HEK293 (cell line): ENCODE measurements at regions not wholly inside any gene's neighbourhood (a gene's known extent, or its start where the extent isn't known, plus 50 kb on each side); places are given as distances from the start of the nearest gene placed in this dataset.

ENCODE experiments used
- CTCF ChIA-PET: fragments of 350-600 bp; formaldehyde crosslinking; extraction: SDS; loops from one replicate; lab custom pipeline; 2021; ENCODE audit warnings: antibody characterized with exemption; lab: Yijun Ruan, JAX
- POLR2A ChIA-PET: fragments of 300-600 bp; formaldehyde crosslinking; extraction: SDS; loops from one replicate; lab custom pipeline; 2020; ENCODE audit warnings: antibody characterized with exemption, inconsistent platforms; lab: Yijun Ruan, JAX
- H3K27ac ChIP-seq: fragments of 200-500 bp; sonication (Bioruptor generic); 2 replicates; pipeline ENCODE4 v1.5.1; 2014; ENCODE audit warnings: low read depth, low read length, control low read depth, inconsistent platforms; ENCODE audit errors: extremely low read depth
- H3K36me3 ChIP-seq, 2 experiments: fragments of 200-500 bp in 1 of 2; sonication (Bioruptor generic) in 1 of 2; 1 replicate in 1 of 2; 2 replicates in 1 of 2; pipeline ENCODE4 v1.5.1; 2014 to 2017; ENCODE audit warnings: inconsistent platforms in 2 of 2, low read length in 2 of 2; ENCODE audit not compliant: control insufficient read depth in 2 of 2, insufficient read depth in 1 of 2
- H3K4me1 ChIP-seq: fragments of 200-500 bp; sonication (Bioruptor generic); 2 replicates; pipeline ENCODE4 v1.5.1; 2014; ENCODE audit warnings: mild to moderate bottlenecking, low read length, inconsistent platforms; ENCODE audit not compliant: control insufficient read depth, insufficient read depth
- H3K4me3 ChIP-seq: 2 replicates; pipeline ENCODE4 v1.5.1; 2011; ENCODE audit warnings: low read depth, mild to moderate bottlenecking, control low read depth, low read length, moderate library complexity
- H3K9me3 ChIP-seq: fragments of 200-500 bp; sonication (Bioruptor generic); 2 replicates; pipeline ENCODE4 v1.5.1; 2014; ENCODE audit warnings: low read depth, low read length, inconsistent platforms; ENCODE audit not compliant: control insufficient read depth, insufficient read depth
- FEZF1 ChIP-seq: fragments of 450-650 bp; formaldehyde crosslinking; IDR thresholded peaks from 2 replicates; pipeline ENCODE4 v1.5.1; 2016; ENCODE audit warnings: missing biosample characterization, missing genetic modification characterization
- GLIS1 ChIP-seq: fragments of 450-650 bp; formaldehyde crosslinking; IDR thresholded peaks from 2 replicates; pipeline ENCODE4 v1.5.1; 2016; ENCODE audit warnings: missing biosample characterization, missing genetic modification characterization
- KLF17 ChIP-seq: fragments of 450-650 bp; formaldehyde crosslinking; IDR thresholded peaks from 2 replicates; pipeline ENCODE4 v1.5.1; 2016; ENCODE audit warnings: missing biosample characterization, missing genetic modification characterization
- SP7 ChIP-seq: fragments of 450-650 bp; formaldehyde crosslinking; IDR thresholded peaks from 2 replicates; pipeline ENCODE4 v1.5.1; 2016; ENCODE audit warnings: missing biosample characterization, missing genetic modification characterization
- WT1 ChIP-seq: fragments of 450-650 bp; formaldehyde crosslinking; IDR thresholded peaks from 2 replicates; pipeline ENCODE4 v1.5.1; 2016; ENCODE audit warnings: missing biosample characterization, missing genetic modification characterization
- ZBTB6 ChIP-seq: fragments of 450-650 bp; formaldehyde crosslinking; IDR thresholded peaks from 2 replicates; pipeline ENCODE4 v1.5.1; 2017; ENCODE audit warnings: missing biosample characterization, missing genetic modification characterization
- ZFP69B ChIP-seq: fragments of 450-650 bp; formaldehyde crosslinking; IDR thresholded peaks from 2 replicates; pipeline ENCODE4 v1.5.1; 2016; ENCODE audit warnings: missing biosample characterization, missing genetic modification characterization
- ZNF175 ChIP-seq: fragments of 450-650 bp; formaldehyde crosslinking; IDR thresholded peaks from 2 replicates; pipeline ENCODE4 v1.5.1; 2016; ENCODE audit warnings: missing biosample characterization, missing genetic modification characterization
- ZNF366 ChIP-seq: fragments of 450-650 bp; formaldehyde crosslinking; conservative IDR thresholded peaks from 2 replicates; pipeline ENCODE4 v1.5.1; 2016; ENCODE audit warnings: missing biosample characterization, missing genetic modification characterization
- ZNF391 ChIP-seq: fragments of 450-650 bp; formaldehyde crosslinking; IDR thresholded peaks from 2 replicates; pipeline ENCODE4 v1.5.1; 2016; ENCODE audit warnings: low read depth, missing biosample characterization, missing genetic modification characterization, borderline replicate concordance
- ZNF404 ChIP-seq: fragments of 450-650 bp; formaldehyde crosslinking; IDR thresholded peaks from 2 replicates; pipeline ENCODE4 v1.5.1; 2017; ENCODE audit warnings: missing biosample characterization, missing genetic modification characterization
- ZNF548 ChIP-seq: fragments of 450-650 bp; formaldehyde crosslinking; IDR thresholded peaks from 2 replicates; pipeline ENCODE4 v1.5.1; 2016; ENCODE audit warnings: missing biosample characterization, missing genetic modification characterization
- ZNF580 ChIP-seq: fragments of 450-650 bp; formaldehyde crosslinking; IDR thresholded peaks from 2 replicates; pipeline ENCODE4 v1.5.1; 2016; ENCODE audit warnings: missing biosample characterization, missing genetic modification characterization
- ZNF629 ChIP-seq: fragments of 450-650 bp; formaldehyde crosslinking; IDR thresholded peaks from 2 replicates; pipeline ENCODE4 v1.5.1; 2017; ENCODE audit warnings: missing biosample characterization, missing genetic modification characterization
- ZNF645 ChIP-seq: fragments of 450-650 bp; formaldehyde crosslinking; IDR thresholded peaks from 2 replicates; pipeline ENCODE4; 2016; ENCODE audit warnings: missing biosample characterization, missing genetic modification characterization
- ZNF677 ChIP-seq: fragments of 450-650 bp; IDR thresholded peaks from 2 replicates; pipeline ENCODE4 v1.5.0; 2018; ENCODE audit warnings: missing biosample characterization, mild to moderate bottlenecking, missing genetic modification characterization, moderate library complexity
- ZNF747 ChIP-seq: fragments of 450-650 bp; formaldehyde crosslinking; IDR thresholded peaks from 2 replicates; pipeline ENCODE4 v1.5.1; 2016; ENCODE audit warnings: missing biosample characterization, missing genetic modification characterization
- ZNF785 ChIP-seq: fragments of 450-650 bp; formaldehyde crosslinking; IDR thresholded peaks from 2 replicates; pipeline ENCODE4 v1.5.1; 2016; ENCODE audit warnings: missing biosample characterization, missing genetic modification characterization
- ZNF830 ChIP-seq: fragments of 450-650 bp; IDR thresholded peaks from 2 replicates; pipeline ENCODE4 v1.5.0; 2018; ENCODE audit warnings: missing biosample characterization, missing genetic modification characterization, low read depth, mild to moderate bottlenecking, moderate library complexity
- TF ChIP-seq, protein P1 (sequence below): fragments of 450-650 bp; formaldehyde crosslinking; conservative IDR thresholded peaks from 2 replicates; pipeline ENCODE4 v1.5.1; 2016; ENCODE audit warnings: low read depth, missing biosample characterization, missing genetic modification characterization
- TF ChIP-seq, protein P2 (sequence below): fragments of 450-650 bp; formaldehyde crosslinking; IDR thresholded peaks from 2 replicates; pipeline ENCODE4 v1.5.1; 2016; ENCODE audit warnings: missing biosample characterization, missing genetic modification characterization

DNA sequence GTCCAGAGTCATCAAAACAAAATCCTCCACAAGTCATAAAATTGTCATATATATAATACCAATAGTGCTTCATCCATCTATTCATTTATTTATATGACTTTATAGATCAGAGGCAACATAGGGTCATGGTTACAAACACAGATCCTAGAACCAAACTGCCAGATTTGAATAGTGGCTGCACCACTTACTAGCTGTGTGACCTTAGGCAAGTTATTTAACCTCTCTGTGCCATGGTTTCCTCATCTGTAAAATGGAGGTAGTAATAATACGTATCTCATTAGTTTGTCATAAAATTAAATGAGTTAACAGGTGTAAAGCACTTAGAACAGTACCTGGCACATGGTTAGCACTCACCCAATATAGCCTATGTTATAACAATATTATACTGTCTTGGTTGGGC lies 58.9 kb upstream of the BZW1 start:
- Histone ChIP-seq H3K4me3 (no peak overlapping the region), H3K4me1 (peaks cover 4% of the 10 kb centered on the region), H3K27ac (no peak overlapping the region), H3K36me3 (no peaks in the 10 kb centered on the region), H3K9me3 (no peaks in the 10 kb centered on the region)
- CTCF ChIA-PET = interaction anchor here (0.8 kb wide), 1 partner anchor 338 kb away, joined by 3 read pairs; no protein-coding TSS in a partner anchor
- TF ChIP-seq ZNF747 (tag by site-specific recombination) (no peak), ZNF645 (tag by site-specific recombination) (no peak), ZNF629 (tag by site-specific recombination) (no peak), FEZF1 (no peak), ZNF785 (tag by site-specific recombination) (no peak), ZNF175 (no peak)
- TF ChIP-seq, protein P1, sequence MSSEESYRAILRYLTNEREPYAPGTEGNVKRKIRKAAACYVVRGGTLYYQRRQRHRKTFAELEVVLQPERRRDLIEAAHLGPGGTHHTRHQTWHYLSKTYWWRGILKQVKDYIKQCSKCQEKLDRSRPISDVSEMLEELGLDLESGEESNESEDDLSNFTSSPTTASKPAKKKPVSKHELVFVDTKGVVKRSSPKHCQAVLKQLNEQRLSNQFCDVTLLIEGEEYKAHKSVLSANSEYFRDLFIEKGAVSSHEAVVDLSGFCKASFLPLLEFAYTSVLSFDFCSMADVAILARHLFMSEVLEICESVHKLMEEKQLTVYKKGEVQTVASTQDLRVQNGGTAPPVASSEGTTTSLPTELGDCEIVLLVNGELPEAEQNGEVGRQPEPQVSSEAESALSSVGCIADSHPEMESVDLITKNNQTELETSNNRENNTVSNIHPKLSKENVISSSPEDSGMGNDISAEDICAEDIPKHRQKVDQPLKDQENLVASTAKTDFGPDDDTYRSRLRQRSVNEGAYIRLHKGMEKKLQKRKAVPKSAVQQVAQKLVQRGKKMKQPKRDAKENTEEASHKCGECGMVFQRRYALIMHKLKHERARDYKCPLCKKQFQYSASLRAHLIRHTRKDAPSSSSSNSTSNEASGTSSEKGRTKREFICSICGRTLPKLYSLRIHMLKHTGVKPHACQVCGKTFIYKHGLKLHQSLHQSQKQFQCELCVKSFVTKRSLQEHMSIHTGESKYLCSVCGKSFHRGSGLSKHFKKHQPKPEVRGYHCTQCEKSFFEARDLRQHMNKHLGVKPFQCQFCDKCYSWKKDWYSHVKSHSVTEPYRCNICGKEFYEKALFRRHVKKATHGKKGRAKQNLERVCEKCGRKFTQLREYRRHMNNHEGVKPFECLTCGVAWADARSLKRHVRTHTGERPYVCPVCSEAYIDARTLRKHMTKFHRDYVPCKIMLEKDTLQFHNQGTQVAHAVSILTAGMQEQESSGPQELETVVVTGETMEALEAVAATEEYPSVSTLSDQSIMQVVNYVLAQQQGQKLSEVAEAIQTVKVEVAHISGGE = no peak
- POLR2A ChIA-PET = no interaction called here

DNA sequence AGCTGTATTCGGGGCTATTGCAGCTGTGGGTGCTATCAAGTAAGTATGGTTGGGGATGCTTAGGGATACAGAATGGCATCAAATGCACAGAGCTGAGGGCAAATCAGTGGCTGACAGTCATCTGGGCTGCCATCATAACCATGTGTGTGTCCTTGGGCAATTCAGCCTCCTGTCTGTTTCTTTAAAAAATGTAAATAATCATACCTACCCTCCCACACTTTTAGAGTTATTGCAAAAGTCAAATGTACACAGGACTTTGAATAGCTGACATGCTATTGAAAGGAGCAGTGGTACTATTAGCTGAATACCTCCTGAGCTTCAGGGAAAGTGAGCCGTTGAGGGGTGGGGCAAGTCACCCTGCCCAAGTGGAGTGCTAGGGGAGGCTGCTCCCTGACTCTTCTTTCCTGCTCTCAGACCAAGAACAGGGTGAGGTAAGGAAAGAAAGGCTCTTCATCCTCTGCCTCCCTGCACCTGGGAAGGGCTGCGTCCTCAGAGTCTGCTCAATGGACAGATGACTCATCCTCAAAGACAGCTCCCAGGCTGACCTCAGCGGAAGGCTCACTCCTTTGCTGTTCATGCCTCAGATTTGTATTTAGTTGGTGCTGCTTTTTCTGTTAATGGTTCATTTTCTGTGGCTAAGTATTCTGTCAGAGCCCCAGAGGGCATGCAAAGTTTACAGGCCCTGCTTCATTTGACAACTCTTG lies 54.9 kb upstream of the BZW1 start:
- POLR2A ChIA-PET = interaction anchor here (0.5 to 2.7 kb wide), 5 partner anchors 9 to 222 kb away, joined by 3 to 10 read pairs (median 6); partner anchors contain the start of genes BZW1 and CLK1

More for the DNA sequence above, 54.9 kb upstream of the BZW1 start:
- Histone ChIP-seq H3K9me3 (no peaks in the 10 kb centered on the region), H3K4me1 (no peaks in the 10 kb centered on the region), H3K27ac (no peak overlapping the region), H3K4me3 (no peak overlapping the region), H3K36me3 (no peaks in the 10 kb centered on the region)
- CTCF ChIA-PET = interaction anchor here (0.6 to 1.1 kb wide), 5 partner anchors 8 to 738 kb away, joined by 4 to 5 read pairs (median 4); no protein-coding TSS in a partner anchor
- TF ChIP-seq ZNF548 (no peak), ZNF391 (no peak), WT1 (tag by site-specific recombination) (peak; percentile 88), ZBTB6 (tag by site-specific recombination) (no peak), ZNF366 (tag by site-specific recombination) (peak; percentile 49), ZFP69B (tag by site-specific recombination) (no peak), ZNF580 (tag by site-specific recombination) (no peak), ZNF830 (tag by site-specific recombination) (no peak), ZNF404 (no peak), GLIS1 (no peak), ZNF677 (no peak), SP7 (tag by site-specific recombination) (0 out of 2 replicates have a peak, but pooled peaks have one; percentile 15), KLF17 (tag by site-specific recombination) (0 out of 2 replicates have a peak, but pooled peaks have one; percentile 31)
- TF ChIP-seq, protein P2, sequence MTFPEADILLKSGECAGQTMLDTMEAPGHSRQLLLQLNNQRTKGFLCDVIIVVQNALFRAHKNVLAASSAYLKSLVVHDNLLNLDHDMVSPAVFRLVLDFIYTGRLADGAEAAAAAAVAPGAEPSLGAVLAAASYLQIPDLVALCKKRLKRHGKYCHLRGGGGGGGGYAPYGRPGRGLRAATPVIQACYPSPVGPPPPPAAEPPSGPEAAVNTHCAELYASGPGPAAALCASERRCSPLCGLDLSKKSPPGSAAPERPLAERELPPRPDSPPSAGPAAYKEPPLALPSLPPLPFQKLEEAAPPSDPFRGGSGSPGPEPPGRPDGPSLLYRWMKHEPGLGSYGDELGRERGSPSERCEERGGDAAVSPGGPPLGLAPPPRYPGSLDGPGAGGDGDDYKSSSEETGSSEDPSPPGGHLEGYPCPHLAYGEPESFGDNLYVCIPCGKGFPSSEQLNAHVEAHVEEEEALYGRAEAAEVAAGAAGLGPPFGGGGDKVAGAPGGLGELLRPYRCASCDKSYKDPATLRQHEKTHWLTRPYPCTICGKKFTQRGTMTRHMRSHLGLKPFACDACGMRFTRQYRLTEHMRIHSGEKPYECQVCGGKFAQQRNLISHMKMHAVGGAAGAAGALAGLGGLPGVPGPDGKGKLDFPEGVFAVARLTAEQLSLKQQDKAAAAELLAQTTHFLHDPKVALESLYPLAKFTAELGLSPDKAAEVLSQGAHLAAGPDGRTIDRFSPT = no peak
